ENCODE measurements at regions not wholly inside any gene's neighbourhood (a gene's known extent, or its start where the extent isn't known, plus 50 kb on each side); places are given as distances from the start of the nearest gene placed in this dataset.

DNA sequence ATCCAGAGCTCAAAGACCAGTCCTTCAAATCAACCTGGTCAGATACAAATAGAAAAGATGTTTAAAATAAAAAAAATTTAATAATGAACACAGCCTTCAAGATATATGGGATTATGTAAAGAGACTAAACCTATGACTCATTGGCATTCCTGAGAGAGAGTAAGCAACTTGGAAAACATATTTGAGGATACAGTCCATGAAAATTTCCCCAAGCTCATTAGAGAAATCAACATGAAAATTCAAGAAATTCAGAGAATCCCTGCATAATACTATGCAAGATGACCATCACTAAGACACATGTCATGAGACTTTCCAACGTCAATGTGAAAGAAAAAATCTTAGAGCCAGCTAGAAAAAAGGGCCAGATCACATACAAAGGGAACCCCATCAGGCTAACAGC lies 512.9 kb upstream of the PTGER4 start:
- TF ChIP-seq, protein P1, sequence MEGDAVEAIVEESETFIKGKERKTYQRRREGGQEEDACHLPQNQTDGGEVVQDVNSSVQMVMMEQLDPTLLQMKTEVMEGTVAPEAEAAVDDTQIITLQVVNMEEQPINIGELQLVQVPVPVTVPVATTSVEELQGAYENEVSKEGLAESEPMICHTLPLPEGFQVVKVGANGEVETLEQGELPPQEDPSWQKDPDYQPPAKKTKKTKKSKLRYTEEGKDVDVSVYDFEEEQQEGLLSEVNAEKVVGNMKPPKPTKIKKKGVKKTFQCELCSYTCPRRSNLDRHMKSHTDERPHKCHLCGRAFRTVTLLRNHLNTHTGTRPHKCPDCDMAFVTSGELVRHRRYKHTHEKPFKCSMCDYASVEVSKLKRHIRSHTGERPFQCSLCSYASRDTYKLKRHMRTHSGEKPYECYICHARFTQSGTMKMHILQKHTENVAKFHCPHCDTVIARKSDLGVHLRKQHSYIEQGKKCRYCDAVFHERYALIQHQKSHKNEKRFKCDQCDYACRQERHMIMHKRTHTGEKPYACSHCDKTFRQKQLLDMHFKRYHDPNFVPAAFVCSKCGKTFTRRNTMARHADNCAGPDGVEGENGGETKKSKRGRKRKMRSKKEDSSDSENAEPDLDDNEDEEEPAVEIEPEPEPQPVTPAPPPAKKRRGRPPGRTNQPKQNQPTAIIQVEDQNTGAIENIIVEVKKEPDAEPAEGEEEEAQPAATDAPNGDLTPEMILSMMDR (IDR thresholded peaks at IDR 0.05; ENCODE audit: insufficient read depth, low read depth, low read length, missing control alignments): no peak
- DNase-seq (ENCODE audit: low read depth): no peak
- no peak overlapping the region for H3K4me3 ChIP-seq (ENCODE audit: low read depth, low read length)

DNA sequence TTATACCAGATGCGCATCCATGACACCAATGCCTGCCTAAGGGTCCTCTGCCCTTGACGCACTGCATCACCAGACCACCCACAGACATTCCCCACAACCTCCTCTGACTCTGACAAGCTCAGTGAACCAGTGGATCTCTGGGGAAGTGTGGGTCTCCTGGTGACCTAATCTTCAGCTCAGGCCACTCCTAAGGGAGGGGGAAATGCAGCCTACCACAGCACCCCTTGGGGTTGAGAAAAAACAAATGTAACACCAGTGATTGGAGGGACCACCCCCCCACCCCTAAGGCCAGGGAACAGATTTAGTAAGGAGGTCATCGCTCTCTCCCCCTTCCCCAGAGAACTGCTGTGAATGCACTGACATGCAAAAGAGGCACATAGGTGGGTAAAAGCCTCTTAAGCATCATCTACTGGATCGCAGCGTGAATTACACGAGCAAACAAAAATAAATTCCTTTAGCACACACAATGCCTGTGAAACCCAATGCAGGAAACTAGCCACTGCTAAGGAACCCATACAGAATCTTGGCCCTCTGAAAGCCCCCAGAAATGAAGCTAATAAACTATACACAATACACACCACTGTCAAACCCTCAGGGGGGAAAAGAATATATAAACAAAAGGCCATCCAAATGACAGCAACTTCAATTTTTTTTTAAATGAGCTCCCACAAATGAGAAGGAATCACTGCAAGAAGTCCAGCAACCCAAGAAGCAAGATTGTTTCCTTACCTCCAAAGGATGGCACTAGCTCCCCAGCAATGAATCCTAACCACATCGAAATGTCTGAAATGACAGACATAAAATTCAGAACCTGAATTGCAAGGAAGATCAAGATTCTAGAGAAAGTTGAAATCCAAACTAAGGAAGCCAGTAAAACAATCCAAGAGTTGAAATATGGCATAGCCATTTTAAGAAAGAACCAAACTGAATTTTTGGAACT lies 513.7 kb upstream of the PTGER4 start:
- TF ChIP-seq, protein P1 (IDR thresholded peaks at IDR 0.05; ENCODE audit: insufficient read depth, low read depth, low read length, missing control alignments): no peak
- peak; percentile 6 for DNase-seq (ENCODE audit: low read depth)
- H3K4me3 ChIP-seq (ENCODE audit: low read depth, low read length): no peak overlapping the region

DNA sequence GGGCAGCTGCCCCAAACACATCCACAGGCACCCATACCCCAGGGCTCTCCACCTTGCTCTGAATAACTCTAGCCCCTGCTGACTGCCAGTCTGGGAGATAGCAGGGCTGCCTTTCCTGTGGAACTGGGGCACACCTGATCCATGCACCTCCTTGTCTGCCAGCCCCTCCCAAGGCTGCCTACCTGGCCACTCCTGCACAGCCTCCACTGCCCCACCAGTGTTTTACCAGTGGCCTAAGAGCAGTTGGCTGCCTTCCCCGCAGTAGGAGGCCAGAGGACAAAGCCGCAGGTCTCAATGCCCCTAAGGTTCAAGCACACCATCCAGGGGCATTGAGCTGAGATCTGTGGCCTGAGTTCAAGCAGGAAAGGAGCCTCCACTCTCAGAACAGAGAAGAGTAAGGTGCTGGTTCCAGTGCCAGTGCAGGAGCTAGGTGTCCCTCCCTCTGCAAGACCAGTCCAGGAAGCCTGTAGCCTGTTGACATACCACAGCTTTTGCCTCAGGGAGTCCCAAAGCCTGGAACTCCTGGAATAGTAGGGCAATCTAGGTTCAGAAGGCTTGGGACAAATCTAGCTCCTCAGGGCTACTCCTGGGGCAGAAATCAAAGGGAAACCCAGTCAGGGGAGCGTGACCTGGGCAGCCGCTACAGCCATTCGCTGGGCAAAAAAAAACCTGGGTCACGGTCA lies 514.5 kb upstream of the PTGER4 start:
- no peak for DNase-seq (ENCODE audit: low read depth)
- H3K4me3 ChIP-seq (ENCODE audit: low read depth, low read length): no peak overlapping the region
- TF ChIP-seq, protein P1 (IDR thresholded peaks at IDR 0.05; ENCODE audit: insufficient read depth, low read depth, low read length, missing control alignments): no peak

DNA sequence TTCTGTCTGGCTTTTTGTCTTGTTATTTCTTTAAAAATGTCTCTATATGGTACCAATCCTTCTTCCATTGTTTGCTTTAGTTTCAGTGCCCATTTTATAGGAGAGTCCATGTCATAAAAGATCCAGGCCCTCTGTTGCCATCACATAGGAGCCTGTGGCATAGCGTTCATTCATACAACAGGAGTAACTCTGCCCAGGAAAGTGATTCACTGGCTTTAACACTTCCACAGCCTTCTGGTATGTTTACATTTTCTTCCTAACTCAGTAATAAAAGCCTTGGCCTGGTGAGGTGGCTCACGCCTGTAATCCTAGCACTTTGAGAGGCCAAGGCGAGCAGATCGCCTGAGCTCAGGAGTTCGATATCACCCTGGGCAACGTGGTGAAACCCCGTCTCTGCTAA lies 519.3 kb upstream of the PTGER4 start:
- DNase-seq (ENCODE audit: low read depth): no peak
- H3K4me3 ChIP-seq (ENCODE audit: low read depth, low read length): no peak overlapping the region
- TF ChIP-seq, protein P1 (IDR thresholded peaks at IDR 0.05; ENCODE audit: insufficient read depth, low read depth, low read length, missing control alignments): no peak

DNA sequence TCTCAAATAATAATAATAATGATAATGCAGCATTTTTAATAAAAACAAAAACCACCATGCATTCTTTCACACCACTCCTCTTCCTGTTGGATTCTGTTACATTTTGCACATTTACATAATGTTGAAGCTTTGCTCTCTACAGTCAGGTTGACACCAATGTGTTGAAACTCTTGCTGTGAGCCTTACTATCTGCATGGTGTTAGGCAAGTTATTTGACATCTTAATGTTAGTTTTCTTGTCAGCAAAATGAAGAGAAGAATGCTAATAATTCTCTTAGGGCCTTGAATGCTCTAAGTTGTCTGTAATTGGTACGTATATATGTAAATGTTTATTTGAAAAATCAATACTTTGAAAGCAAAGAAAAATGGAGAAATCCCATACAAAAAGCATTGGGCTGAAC lies 525.5 kb upstream of the PTGER4 start:
- no peak overlapping the region for H3K4me3 ChIP-seq (ENCODE audit: low read depth, low read length)
- TF ChIP-seq, protein P1 (IDR thresholded peaks at IDR 0.05; ENCODE audit: insufficient read depth, low read depth, low read length, missing control alignments): no peak

DNA sequence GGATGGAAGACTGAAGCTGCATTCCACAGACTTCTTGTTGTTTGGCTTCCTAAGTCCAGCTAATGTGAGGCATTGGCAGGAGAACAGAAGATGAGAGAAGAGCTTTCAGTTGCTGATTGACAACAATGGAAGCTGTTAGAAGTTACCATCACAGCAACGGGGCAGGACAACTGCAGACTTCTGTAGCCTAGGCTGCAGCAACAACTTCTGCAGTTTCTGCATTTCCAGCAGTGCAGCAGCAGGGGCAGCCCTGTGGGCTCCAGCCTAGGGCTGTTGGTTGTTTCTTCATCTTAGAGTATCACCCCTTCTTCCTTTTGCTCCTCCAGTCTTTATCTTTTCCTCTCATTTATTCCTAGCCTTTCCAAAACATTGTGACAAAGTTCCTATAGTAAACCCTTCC lies 528.8 kb upstream of the PTGER4 start:
- TF ChIP-seq, protein P1 (IDR thresholded peaks at IDR 0.05; ENCODE audit: insufficient read depth, low read depth, low read length, missing control alignments): no peak

More for the DNA sequence above, 525.5 kb upstream of the PTGER4 start:
- DNase-seq (ENCODE audit: low read depth): no peak

More for the DNA sequence above, 528.8 kb upstream of the PTGER4 start:
- no peak for DNase-seq (ENCODE audit: low read depth)
- H3K4me3 ChIP-seq (ENCODE audit: low read depth, low read length): no peak overlapping the region
